DND-41 (cell line): ENCODE measurements at regions not wholly inside any gene's neighbourhood (a gene's known extent, or its start where the extent isn't known, plus 50 kb on each side); places are given as distances from the start of the nearest gene placed in this dataset.

Source experiments
- ATAC-seq: fragments of 200-7000 bp; cut with Tn5 transposase; 3 replicates; pipeline ENCODE4 v1.9.1; 2021; ENCODE audit warnings: low read depth; ENCODE audit not compliant: insufficient read depth
- DNase-seq: peaks from one replicate; pipeline ENCODE4 v3.0.0-alpha.2; 2020
- H2AFZ ChIP-seq: 2 replicates; pipeline ENCODE4 v1.6.0; 2012; ENCODE audit warnings: low read depth, low read length
- H3K27ac ChIP-seq: 2 replicates; pipeline ENCODE4 v1.5.1; 2012; ENCODE audit warnings: low read length, inconsistent platforms
- H3K27me3 ChIP-seq: fragments of 200-600 bp; sonication (generic); 2 replicates; pipeline ENCODE4 v1.6.0; 2012; ENCODE audit warnings: low read length, mild to moderate bottlenecking, inconsistent platforms; ENCODE audit not compliant: insufficient read depth, poor library complexity
- H3K36me3 ChIP-seq: 2 replicates; pipeline ENCODE4 v1.5.1; 2012; ENCODE audit warnings: low read length, inconsistent platforms; ENCODE audit not compliant: insufficient read depth
- H3K4me1 ChIP-seq: 2 replicates; pipeline ENCODE4 v1.5.1; 2012; ENCODE audit warnings: mild to moderate bottlenecking, low read length; ENCODE audit not compliant: insufficient read depth
- H3K4me2 ChIP-seq: 2 replicates; pipeline ENCODE4 v1.6.0; 2012; ENCODE audit warnings: mild to moderate bottlenecking, moderate library complexity, low read length, inconsistent platforms; ENCODE audit not compliant: insufficient read depth
- H3K4me3 ChIP-seq, 2 experiments: fragments of 200-600 bp in 1 of 2; shearing (Covaris generic) in 1 of 2; 2 replicates each; pipeline ENCODE4 v1.5.1; 2012 to 2016; ENCODE audit warnings: inconsistent platforms in 2 of 2, low read length in 2 of 2, mild to moderate bottlenecking in 2 of 2, low read depth in 1 of 2, moderate library complexity in 1 of 2
- H3K79me2 ChIP-seq: 2 replicates; pipeline ENCODE4 v1.6.0; 2012; ENCODE audit warnings: low read length, inconsistent platforms; ENCODE audit not compliant: insufficient read depth
- H3K9ac ChIP-seq: 2 replicates; pipeline ENCODE4 v1.6.0; 2012; ENCODE audit warnings: low read depth, mild to moderate bottlenecking, inconsistent platforms, low read length, moderate library complexity
- H3K9me3 ChIP-seq: 2 replicates; pipeline ENCODE4 v1.5.1; 2012; ENCODE audit warnings: low read length, moderate library complexity, mild to moderate bottlenecking, inconsistent platforms; ENCODE audit not compliant: insufficient read depth, severe bottlenecking
- H4K20me1 ChIP-seq: 2 replicates; pipeline ENCODE4 v1.6.0; 2012; ENCODE audit warnings: low read length; ENCODE audit not compliant: insufficient read depth
- CTCF ChIP-seq: IDR thresholded peaks from 2 replicates; pipeline ENCODE4 v1.5.1; 2012; ENCODE audit warnings: borderline replicate concordance, low read length, moderate library complexity, mild to moderate bottlenecking; ENCODE audit not compliant: poor library complexity, severe bottlenecking; ENCODE audit errors: extremely low read depth
- EZH2 ChIP-seq: IDR thresholded peaks from 3 replicates; pipeline ENCODE4 v1.6.1; 2012; ENCODE audit warnings: borderline replicate concordance, low read depth, mild to moderate bottlenecking, moderate library complexity, low read length, inconsistent platforms; ENCODE audit not compliant: severe bottlenecking

GRCh38 chr1:55287723-55288122 lies 72.6 kb upstream of the USP24 start:
- no peak for TF ChIP-seq EZH2
- no peak for TF ChIP-seq CTCF
- Histone ChIP-seq H3K27ac (no peak overlapping the region), H3K4me3 (no peak overlapping the region)

GRCh38 chr1:55286856-55287602 lies 71.9 kb upstream of the USP24 start:
- TF ChIP-seq EZH2, result no peak
- Histone ChIP-seq H3K36me3 (no peaks in the 10 kb centered on the region), H3K79me2 (no peaks in the 10 kb centered on the region), H3K9me3 (no peaks in the 10 kb centered on the region), H3K4me1 (no peaks in the 10 kb centered on the region), H4K20me1 (no peaks in the 10 kb centered on the region), H3K27ac (no peak overlapping the region), H3K4me2 (no peak overlapping the region), H3K4me3 (no peak overlapping the region), H3K27me3 (no peaks in the 10 kb centered on the region), H3K9ac (no peak overlapping the region), H2AFZ (no peak overlapping the region)
- no peak for ATAC-seq
- no peak for DNase-seq

More at GRCh38 chr1:55287723-55288122, 72.6 kb upstream of the USP24 start:
- DNase-seq, result no peak
- Histone ChIP-seq H3K36me3 (no peaks in the 10 kb centered on the region), H2AFZ (no peak overlapping the region), H3K4me1 (no peaks in the 10 kb centered on the region), H4K20me1 (no peaks in the 10 kb centered on the region), H3K27me3 (no peaks in the 10 kb centered on the region), H3K79me2 (no peaks in the 10 kb centered on the region), H3K9ac (no peak overlapping the region), H3K4me2 (no peak overlapping the region), H3K9me3 (no peaks in the 10 kb centered on the region)
- ATAC-seq, result no peak

- H3K79me2 ChIP-seq, result no peaks in the 10 kb centered on the region
- no peak overlapping the region for H2AFZ ChIP-seq
- no peaks in the 10 kb centered on the region for H3K9me3 ChIP-seq
- no peaks in the 10 kb centered on the region for H4K20me1 ChIP-seq
- no peak overlapping the region for H3K4me2 ChIP-seq
- no peak overlapping the region for H3K9ac ChIP-seq
- no peak for ATAC-seq
- no peak overlapping the region for H3K27ac ChIP-seq
- DNase-seq, result no peak
- TF ChIP-seq CTCF, result no peak
- TF ChIP-seq EZH2, result no peak
- H3K36me3 ChIP-seq, result no peaks in the 10 kb centered on the region
- H3K4me1 ChIP-seq, result no peaks in the 10 kb centered on the region
- H3K27me3 ChIP-seq, result no peaks in the 10 kb centered on the region
- no peak overlapping the region for H3K4me3 ChIP-seq
These were observed 70.7 kb upstream of the USP24 start for GRCh38 chr1:55285834-55286233.

GRCh38 chr1:55284856-55285255 lies 69.7 kb upstream of the USP24 start:
- TF ChIP-seq CTCF, result peak; percentile 81
- TF ChIP-seq EZH2, result no peak
- ATAC-seq, result peak; percentile 75
- no peak overlapping the region for H3K4me2 ChIP-seq
- H3K4me1 ChIP-seq, result no peaks in the 10 kb centered on the region
- no peaks in the 10 kb centered on the region for H4K20me1 ChIP-seq
- no peaks in the 10 kb centered on the region for H3K9me3 ChIP-seq
- no peak overlapping the region for H3K27ac ChIP-seq
- H3K4me3 ChIP-seq, result no peak overlapping the region
- H3K27me3 ChIP-seq, result no peaks in the 10 kb centered on the region
- no peaks in the 10 kb centered on the region for H3K79me2 ChIP-seq
- no peak overlapping the region for H2AFZ ChIP-seq
- DNase-seq, result peak; percentile 42
- no peak overlapping the region for H3K9ac ChIP-seq
- no peaks in the 10 kb centered on the region for H3K36me3 ChIP-seq
